G401.6 (cell line): ENCODE measurements at regions not wholly inside any gene's neighbourhood (a gene's known extent, or its start where the extent isn't known, plus 50 kb on each side); places are given as distances from the start of the nearest gene placed in this dataset.
"Not testable (repeated sequence)": the region's sequence is repeated elsewhere in the genome, so short reads cannot be mapped to it uniquely, and the experiment has no call there.

ENCODE experiments used
- FAIRE-seq: peaks from 2 replicates; lab custom pipeline; 2012; peaks lifted over from hg19 to GRCh38; lab: Jason Lieb, UNC

DNA sequence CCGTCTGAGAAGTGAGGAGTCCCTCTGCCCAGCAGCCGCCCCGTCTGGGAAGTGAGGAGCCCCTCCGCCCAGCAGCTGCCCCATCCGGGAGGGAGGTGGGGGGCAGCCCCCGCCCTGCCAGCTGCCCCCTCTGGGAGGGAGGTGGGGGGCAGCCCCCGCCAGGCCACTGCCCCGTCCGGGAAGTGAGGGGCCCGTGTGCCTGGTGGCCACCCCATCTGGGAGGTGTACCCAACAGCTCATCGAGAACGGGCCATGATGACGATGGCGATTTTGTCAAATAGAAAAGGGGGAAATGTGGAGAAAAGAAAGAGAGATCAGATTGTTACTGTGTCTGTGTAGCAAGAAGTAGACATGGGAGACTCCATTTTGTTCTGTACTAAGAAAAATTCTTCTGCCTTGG lies 208.8 kb downstream of the KDM5D start:
- not testable (repeated sequence) for FAIRE-seq

DNA sequence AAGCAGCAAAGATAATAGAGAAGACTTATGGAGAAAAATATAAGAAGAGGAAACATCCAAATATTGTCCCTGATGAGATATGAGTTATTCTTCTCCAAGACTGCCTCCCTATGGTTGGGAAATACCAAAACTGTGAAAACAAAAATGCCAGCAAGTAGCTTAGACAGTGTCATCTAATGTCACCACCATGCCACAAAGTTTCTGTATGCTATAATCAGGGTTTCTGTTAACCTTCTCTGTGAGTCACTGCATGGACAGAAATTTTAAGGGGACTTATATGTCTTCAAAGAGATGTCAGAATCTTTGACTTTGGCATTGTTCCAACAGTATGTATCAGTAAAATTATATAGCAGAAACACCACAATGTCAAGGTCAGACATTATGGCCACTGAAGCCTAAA lies 222.6 kb downstream of the KDM5D start:
- FAIRE-seq = no peak

DNA sequence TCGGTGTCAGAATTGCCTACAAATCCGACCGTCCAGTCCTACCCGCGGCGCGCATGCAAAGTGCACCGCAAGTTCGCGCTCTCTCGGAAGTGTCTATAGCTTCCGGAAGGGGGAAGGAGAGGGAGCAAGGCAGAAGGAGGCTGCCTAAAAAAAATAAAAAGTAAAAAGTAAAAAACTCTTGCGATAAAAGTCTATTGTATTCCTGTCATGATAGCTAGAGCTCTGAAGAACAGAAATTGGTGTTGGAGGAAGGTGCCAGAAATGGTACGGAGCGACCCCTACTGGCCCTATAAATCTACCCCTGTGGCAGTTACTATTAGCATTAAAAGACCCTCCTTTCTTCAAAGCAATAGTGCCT lies 241.5 kb downstream of the KDM5D start:
- FAIRE-seq = no peak

DNA sequence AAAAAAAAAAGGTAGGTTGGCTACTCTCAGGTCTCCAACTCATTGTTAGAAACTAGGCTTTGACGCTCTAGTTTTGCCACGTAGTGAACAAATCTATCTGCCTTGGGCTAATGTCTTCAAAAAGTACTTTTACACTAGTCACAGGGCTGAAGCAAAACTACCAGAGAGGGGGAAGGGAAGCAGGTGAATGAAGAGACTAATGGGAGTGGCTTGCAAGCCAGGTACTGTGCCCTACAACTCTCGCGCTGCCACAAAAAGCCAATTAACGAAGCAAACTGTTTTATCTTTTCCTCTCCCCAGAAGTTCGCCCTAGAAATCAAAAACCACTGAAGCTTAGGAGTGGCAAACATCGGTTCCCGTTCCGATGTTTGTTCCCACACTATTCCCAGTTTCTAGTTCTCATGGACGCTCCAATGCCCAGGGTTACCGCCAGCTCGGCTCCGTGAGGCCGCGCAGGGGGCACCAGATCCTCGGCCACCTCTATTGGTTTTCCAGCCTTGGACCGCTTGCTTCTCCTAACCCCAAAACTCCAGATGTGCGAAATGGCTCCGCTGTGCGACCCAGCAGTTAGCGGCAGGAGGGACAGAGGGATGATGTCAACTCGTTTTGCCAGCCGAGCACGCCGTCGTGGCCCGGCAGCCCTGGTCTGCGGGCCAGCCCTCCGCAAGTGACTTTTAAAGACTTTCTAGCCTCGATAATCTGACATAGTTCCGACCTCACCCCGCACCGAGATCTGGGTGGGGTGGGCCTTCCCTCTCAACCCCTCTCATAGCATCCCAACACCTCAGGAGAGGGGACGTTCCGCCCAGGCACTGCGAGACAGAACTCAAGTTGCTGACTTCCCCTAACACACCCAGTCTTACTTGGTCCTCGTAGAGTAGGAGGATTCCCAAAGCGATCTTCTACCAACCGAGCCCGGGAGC lies 242.1 kb downstream of the KDM5D start:
- no peak for FAIRE-seq

DNA sequence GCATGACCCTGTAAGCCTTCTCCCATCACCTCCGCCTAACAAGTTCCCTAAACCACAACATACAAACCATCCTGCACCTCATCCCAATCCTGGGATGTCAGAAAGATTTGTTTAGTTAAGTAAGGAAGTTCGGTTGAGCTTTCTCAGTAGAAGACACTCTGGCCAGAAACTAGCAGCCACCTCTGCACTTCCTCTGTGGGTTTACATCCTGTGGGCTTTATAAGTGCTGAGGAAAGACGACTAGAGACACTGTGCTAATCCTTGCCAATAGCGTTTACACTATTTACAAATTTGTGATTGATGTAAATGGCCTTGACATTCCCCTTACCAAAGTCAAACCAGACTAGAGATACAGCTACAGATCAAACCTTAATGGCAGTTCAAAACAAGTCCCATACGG lies 246.0 kb downstream of the KDM5D start:
- no peak for FAIRE-seq

DNA sequence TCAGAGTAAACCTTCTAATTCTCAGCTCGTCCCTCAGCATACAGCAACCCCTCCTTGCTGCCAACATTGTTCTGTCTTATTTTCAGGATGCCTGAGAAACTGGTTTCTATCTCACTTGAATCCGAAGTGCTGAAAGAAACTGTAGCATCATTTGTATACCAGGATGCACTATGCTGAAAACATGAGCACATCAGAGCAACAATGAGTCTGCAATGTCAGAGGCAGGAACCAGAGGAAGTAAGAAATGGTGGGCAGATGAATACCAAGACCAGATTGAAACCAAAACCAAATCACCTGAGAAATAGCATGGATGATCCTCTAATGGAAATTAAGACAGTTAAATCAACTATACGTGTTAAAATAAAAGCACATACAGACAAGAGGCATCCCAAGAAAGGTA lies 257.0 kb downstream of the KDM5D start:
- no peak for FAIRE-seq

DNA sequence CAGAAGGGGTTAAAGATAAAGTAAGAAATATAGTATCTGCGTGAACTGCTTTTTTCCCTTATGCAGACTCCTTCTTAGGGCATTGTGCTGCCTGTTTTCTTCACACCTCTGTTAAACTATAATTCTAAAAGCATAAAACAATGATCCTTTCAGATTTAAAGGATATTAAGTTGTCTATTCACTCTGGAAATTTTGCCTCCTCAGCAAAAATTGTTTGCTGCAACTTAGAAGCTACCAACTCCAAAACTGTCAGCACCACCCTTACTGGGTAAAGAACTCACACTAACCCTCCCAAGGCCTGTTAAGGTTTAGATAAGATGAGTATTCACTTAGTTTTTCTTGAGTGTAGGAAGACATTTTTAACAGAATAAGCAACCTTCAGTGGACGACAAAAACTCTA lies 259.5 kb downstream of the KDM5D start:
- no peak for FAIRE-seq

DNA sequence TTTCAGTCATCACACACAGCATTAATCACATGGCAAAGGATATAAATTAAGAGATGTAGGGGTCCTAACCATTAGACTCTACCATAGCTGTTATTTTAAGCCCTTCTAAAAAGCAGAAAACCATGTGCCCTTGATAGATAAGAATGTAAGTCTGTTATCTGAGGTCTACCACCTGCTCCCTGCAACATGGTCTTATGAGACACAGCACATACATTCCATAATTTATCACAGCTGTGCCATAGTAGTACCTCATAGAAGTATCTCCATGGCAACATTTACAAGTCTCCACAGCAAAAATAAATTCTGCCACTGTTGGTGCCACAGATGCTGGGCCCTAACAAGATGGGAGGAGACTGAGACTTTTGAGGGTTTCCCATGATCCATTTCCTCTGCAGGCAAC lies 265.4 kb downstream of the KDM5D start:
- FAIRE-seq = no peak

DNA sequence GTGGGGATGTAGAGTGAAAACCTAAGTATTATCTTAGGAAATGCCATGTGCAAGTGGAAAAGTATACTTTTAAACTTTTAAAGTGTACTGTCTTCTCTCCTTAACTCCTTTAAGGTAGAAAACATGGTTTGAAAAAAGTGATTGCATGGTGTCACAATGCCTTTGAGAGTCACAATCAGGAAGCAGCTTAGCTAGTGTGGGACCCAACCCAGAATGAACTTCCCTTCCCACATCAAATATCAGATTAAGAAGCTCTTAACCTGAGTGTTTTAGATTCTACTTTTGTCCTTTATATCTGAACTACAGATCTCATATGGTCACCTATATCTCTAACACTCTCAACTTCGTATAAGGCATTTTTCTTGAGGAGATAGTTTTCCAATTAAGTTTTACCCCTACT lies 266.6 kb downstream of the KDM5D start:
- FAIRE-seq = no peak

DNA sequence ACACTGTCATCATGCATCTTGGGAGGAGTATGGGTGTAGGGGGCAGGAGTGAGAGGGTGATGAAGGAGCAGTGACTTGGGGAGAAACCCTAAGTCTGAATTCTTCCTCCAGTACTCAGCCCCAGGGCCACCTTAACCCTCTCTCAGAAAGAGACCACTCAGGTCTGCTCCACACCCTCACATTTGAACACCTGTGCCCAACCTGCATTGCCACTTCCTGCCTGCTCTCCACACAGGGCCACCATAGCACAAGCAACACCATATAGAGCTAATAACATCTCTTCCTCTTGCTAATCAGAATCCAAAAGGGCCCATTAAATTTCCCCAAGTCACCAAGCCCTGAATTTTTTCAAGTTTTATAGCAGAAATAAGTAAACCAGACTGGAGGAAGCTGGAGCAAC lies 278.7 kb downstream of the KDM5D start:
- no peak for FAIRE-seq

DNA sequence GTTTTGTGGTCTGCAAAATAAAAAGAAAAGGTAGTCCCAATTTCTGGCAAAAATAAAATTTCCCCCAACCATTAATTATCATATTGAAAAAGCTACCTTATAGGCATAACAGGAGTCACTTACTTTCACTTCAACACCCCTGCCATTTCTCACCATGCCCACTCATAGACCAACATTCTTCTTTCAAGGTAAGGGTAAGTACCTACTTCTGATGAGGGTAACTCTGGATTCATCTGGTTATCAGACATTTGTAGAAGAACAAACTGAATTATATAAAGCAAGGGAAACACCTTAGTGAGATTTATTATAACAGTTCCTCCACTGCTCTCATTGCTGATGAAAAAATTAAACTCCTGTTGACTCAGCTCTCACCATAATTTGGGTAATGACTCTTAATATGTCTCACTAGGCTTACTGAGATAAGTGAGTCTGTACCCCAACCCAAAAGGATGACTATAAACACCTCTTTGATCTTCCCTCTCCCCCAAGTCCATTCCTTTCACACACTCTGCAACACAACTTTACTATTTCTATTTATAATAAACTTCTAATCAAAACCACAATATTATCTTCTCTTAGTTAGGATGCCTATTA lies 287.6 kb downstream of the KDM5D start:
- FAIRE-seq = no peak

DNA sequence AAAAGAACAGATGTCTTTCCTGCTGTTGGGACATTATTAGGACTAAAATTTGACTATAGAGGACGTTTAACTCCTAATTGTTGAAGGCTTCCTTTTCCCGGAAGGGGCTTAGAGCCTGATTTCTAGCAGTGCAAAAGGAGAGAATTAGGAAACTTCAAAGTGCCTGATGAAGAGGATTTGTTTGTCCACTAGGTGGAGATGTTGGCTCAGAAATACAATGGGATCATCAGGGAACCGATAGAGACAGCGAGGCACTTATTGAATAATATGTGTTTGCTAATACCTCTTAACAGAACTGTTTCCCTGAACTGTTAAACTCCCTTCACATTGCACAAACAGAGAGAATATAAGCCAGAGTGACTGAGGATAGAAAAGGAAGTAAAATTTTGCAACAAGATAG lies 311.5 kb downstream of the KDM5D start:
- FAIRE-seq = no peak

DNA sequence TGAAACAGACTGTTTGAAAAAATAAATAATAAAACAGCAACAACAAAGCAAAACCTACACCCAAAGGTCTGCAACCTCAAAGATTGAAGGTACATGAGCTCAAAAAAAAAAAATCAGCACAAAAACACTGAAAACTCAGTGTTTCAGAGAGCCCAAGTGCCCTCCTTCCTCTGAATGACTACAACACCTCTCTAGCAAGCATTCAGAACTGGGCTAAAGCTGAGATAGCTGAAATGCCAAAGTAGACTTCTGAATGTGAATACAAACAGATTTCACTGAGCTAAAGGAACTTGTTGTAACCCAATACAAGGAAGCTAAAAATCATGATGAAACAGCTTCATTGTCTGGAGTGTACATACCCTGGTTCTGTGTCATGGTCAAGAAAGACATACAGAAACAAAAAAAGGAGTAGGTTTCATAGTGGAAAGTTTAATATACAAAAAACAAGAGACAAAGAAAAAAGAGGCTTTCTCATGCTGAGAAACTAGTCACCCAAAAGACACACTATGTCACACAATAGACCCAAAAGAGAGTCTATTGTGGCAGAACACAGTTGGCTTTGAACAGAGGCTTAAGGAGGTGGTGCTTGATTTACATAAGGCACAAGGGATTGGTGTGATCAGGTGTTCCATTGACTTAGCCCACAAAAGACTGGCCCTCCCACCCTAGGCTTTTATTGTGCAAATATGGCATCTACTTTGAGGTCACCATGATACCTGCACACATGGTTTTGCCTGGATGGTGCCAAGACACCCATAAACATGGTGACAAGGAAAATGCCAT lies 316.6 kb downstream of the KDM5D start:
- FAIRE-seq = no peak

DNA sequence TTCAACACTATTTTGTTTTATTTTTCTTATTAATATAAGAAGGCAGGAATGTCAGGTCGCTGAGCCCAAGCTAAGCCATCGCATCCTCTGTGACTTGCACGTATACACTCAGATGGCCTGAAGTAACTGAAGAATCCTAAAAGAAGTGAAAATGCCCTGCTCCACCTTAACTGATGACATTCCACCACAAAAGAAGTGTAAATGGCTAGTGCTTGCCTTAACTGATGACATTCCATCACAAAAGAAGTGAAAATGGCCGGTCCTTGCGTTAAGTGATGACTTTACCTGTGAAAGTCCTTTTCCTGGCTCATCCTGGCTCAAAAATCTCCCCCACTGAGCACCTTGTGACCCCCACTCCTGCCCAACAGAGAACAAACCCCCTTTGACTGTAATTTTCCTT lies 317.3 kb downstream of the KDM5D start:
- FAIRE-seq = not testable (repeated sequence)

DNA sequence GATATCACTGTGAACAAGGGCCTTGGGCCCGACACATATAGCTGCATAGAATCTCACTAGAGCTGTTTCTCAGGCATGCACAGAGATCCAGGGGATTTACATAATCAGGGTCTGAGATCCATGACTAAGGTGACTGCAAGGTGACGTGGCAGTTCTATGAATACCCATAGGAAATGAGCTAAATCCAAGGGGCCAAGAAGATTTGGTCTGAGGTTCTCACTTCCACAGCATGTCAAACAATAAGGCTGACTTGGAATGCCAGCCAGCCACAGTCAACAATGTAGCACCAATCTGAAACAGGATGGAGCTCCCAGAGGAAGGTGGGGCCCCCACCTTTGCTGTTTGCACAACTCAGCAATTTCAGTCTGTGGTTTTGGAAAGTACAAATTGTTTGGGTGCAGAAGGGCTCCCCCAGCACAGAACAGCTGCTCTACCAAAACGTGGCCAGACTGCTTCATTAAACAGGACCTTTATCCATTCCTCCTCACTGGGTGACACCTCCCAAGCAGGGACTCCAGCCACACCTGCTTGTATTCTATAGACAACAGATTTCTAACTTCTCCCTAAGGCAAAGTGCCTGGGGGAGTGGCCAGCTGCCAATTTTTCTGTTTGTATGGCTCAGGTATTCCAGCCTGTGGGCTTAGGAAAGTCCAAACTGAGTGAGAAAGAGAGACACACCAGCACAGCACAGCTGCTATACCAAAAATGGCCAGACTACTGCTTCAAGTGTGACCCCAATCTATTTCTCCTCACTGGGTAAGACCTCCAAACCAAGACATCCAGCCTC lies 333.4 kb downstream of the KDM5D start:
- no peak for FAIRE-seq

DNA sequence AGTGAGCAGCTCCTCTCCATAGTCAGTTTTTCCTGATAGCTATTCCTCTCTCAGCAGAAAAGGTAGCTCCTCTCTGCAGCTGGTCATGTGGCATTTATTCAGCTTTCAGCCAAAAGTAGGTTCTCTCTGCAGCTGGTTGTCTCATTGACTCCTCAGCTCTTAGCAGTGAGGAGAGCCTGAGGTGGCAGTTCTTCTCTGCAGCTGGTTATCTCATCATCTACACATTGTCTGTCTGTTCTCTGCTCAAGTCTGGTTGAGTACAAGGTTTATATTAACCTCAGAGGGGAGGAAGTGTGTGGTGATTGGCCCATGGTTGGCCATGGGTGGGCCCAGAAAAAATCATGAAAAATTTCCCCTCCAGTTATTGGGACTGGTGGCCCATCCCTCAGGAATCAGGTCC lies 338.3 kb downstream of the KDM5D start:
- no peak for FAIRE-seq

DNA sequence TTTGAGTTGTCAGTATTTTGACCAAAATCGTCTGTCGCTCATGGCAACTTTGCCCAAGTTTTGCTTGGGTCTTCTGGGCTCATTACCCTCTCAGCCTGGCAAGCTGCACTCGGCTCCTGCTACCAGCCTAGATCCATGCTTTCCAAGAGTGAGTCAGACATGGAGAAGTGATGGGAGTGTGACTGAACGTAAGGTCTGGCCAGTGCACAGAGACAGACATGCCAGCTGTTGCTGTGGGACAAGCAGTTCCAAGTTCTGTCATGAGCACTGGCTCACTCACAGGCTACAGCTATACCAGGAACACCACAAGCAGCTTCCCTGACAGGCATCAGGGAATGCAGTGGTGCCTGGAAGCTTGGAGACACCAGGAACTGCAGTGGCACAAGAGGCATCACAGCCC lies 338.9 kb downstream of the KDM5D start:
- no peak for FAIRE-seq

DNA sequence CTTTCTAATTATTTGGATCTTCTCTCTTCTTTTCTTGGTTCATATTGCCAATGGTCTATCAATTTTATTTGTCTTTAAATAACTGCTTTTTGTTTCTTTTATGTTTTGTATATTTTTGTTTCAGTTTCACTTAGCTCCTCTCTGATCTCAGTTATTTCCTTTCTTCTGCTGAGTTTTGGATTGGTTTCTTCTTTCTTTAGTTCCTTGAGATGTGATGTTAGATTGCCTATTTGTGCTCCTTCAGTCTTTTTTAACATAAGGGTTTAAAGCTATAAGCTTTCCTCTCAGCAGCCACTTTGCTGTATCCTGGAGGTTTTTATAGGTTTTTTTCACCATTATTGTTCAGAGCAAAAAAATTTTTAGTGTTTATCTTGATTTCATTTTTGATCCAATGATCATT lies 351.6 kb downstream of the KDM5D start:
- no peak for FAIRE-seq

DNA sequence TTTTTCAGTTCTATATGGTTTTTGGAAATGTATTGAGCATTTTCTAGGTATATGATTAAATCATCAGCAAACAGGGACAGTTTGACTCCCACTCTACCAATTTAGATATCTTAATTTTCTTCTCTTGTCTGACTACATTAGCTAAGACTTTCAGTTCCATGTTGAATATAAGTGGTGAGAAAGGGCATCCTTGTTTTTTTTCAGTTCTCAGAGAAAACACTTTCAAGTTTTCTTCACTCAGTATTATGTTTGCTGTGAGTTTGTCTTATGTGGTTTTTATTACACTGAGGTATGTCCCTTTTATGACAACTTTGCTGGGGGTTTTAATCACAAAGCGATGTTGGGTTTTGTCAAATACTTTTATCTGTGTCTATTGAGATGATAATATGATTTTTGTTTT lies 352.6 kb downstream of the KDM5D start:
- no peak for FAIRE-seq

DNA sequence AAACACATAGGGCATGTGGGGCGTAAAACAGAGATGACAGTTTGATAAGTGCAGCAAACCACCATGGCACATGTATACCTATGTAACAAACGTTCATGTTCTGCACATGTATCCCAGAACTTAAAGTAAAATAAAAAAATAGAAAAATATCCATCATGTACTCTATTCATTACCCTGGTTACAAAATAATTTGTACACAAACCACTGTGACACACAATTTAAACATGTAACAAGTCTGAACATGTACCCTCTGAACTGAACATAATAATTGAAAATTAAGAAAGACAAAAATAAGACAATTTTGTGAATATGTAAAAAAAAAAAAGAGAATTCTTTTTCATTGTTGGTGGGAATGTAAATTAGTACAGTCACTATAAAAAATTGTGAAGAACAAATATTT lies 379.2 kb downstream of the KDM5D start:
- no peak for FAIRE-seq

DNA sequence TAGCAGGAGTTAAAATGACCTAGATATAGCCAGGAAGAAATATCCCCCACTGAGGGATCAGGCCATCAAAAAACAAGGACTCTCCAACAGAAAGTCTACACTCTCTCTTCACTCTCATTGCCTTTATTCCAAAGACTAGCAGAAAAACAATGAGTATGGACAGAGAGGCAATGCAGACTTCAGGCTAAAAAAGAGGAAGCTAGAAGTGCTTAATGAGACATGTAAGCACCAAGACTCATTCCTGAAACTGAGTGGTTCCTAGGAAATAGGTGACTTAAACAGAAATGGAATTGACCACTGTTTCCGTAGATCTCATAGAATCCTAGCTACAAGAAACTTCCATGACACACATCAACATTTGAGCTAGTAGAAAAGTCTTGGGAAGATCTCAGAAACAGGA lies 387.3 kb downstream of the KDM5D start:
- no peak for FAIRE-seq

DNA sequence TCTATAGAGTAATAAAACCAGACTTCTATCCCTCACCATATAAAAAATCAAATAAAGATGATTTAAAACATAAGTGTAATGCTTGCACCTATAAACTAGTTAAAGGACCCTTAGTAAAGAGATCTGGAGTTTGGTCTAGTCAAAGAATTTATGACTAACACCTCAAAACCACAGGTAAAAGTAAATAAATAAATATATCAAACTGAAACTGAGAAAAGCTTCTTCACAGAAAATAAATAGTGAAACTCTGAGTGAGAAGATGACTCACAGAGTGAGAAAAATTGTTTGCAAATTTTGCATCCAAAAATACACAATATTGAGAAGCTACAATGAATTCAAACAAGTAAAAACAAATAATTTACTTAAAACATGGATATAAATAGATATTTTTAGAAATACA lies 387.8 kb downstream of the KDM5D start:
- FAIRE-seq = no peak

DNA sequence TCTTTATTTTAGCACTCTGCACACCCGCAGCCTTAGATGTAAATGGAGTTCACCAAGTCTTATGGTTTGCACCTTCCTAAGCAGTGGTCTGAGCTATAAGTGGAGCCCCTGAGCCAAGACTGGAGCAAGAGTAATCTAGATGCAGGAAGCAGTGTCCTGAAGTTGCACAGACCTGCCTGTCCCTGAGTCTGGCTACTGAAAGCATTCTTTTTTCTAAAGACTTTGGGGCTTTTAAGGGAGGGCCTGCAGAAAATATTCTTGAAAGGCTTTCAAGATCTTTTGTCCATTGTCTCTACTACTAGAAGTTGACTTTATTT lies 389.7 kb downstream of the KDM5D start:
- no peak for FAIRE-seq
